ENCODE measurements at regions not wholly inside any gene's neighbourhood (a gene's known extent, or its start where the extent isn't known, plus 50 kb on each side); places are given as distances from the start of the nearest gene placed in this dataset.

- DNase-seq (ENCODE audit: low read depth in 2 of 2): no peak
These were observed 105.7 kb upstream of the IGFBP3 start for GRCh38 chr7:46026741-46027140.

- no peak for DNase-seq (ENCODE audit: low read depth in 2 of 2)
These were observed 103.3 kb upstream of the IGFBP3 start for GRCh38 chr7:46024263-46024916.

GRCh38 chr7:46022397-46022796, 101.3 kb upstream of the IGFBP3 start:
- no peak for DNase-seq (ENCODE audit: low read depth in 2 of 2)

GRCh38 chr7:46015107-46015868, 94.2 kb upstream of the IGFBP3 start:
- DNase-seq (ENCODE audit: low read depth in 2 of 2): no peak

GRCh38 chr7:46011501-46011900, 90.4 kb upstream of the IGFBP3 start:
- DNase-seq (ENCODE audit: low read depth in 2 of 2): no peak

- no peak for DNase-seq (ENCODE audit: low read depth in 2 of 2)
These were observed 90.0 kb upstream of the IGFBP3 start for GRCh38 chr7:46011059-46011458.

- DNase-seq (ENCODE audit: low read depth in 2 of 2): no peak
These were observed 88.1 kb upstream of the IGFBP3 start for GRCh38 chr7:46009211-46009610.

GRCh38 chr7:46007990-46008643, 87.0 kb upstream of the IGFBP3 start:
- DNase-seq (ENCODE audit: low read depth in 2 of 2): no peak

GRCh38 chr7:46007194-46007593, 86.1 kb upstream of the IGFBP3 start:
- no peak for DNase-seq (ENCODE audit: low read depth in 2 of 2)

- DNase-seq (ENCODE audit: low read depth in 2 of 2): no peak
These were observed 85.7 kb upstream of the IGFBP3 start for GRCh38 chr7:46006723-46007122.

- no peak for DNase-seq (ENCODE audit: low read depth in 2 of 2)
These were observed 85.1 kb upstream of the IGFBP3 start for GRCh38 chr7:46006212-46006611.

- DNase-seq (ENCODE audit: low read depth in 2 of 2): no peak
These were observed 83.9 kb upstream of the IGFBP3 start for GRCh38 chr7:46004965-46005364.

GRCh38 chr7:46003896-46004875, 83.1 kb upstream of the IGFBP3 start:
- no peak for DNase-seq (ENCODE audit: low read depth in 2 of 2)

GRCh38 chr7:46003161-46003560, 82.1 kb upstream of the IGFBP3 start:
- DNase-seq (ENCODE audit: low read depth in 2 of 2): no peak

GRCh38 chr7:46000513-46000912, 79.4 kb upstream of the IGFBP3 start:
- no peak for DNase-seq (ENCODE audit: low read depth in 2 of 2)

- DNase-seq (ENCODE audit: low read depth in 2 of 2): no peak
These were observed 78.5 kb upstream of the IGFBP3 start for GRCh38 chr7:45999541-45999940.

- DNase-seq (ENCODE audit: low read depth in 2 of 2): no peak
These were observed 77.4 kb upstream of the IGFBP3 start for GRCh38 chr7:45998506-45998905.

- DNase-seq (ENCODE audit: low read depth in 2 of 2): no peak
These were observed 72.5 kb upstream of the IGFBP3 start for GRCh38 chr7:45993621-45994020.

- DNase-seq (ENCODE audit: low read depth in 2 of 2): no peak
These were observed 71.8 kb upstream of the IGFBP3 start for GRCh38 chr7:45992826-45993225.

- no peak for DNase-seq (ENCODE audit: low read depth in 2 of 2)
These were observed 69.2 kb upstream of the IGFBP3 start for GRCh38 chr7:45990276-45990675.

- DNase-seq (ENCODE audit: low read depth in 2 of 2): no peak
These were observed 67.5 kb upstream of the IGFBP3 start for GRCh38 chr7:45988405-45989057.
